Panc1 (cell line): ENCODE measurements at regions not wholly inside any gene's neighbourhood (a gene's known extent, or its start where the extent isn't known, plus 50 kb on each side); places are given as distances from the start of the nearest gene placed in this dataset.

Source experiments
- ATAC-seq: fragments of 200-7000 bp; cut with Tn5 transposase; 2 replicates; pipeline ENCODE4 v1.9.1; 2020; ENCODE audit warnings: mild to moderate bottlenecking, moderate library complexity
- BruUV-seq: library from RNA; stranded (reverse); fragments of 400-500 nt; replicated peaks from 2 replicates; lab custom pipeline; 2021; lab: Mats Ljungman, UMichigan
- CTCF ChIA-PET: fragments of 300-600 bp; sonication (Branson Sonifier 250); formaldehyde crosslinking; loops from one replicate; lab custom pipeline; 2022; ENCODE audit warnings: antibody characterized with exemption; lab: Charles Lee
- POLR2A ChIA-PET: fragments of 300-600 bp; sonication (Branson Sonifier 250); formaldehyde crosslinking; loops from one replicate; lab custom pipeline; 2022; ENCODE audit warnings: antibody characterized with exemption; lab: Charles Lee
- DNase-seq: peaks from one replicate; pipeline ENCODE4 v3.0.0-alpha.2; 2010; ENCODE audit warnings: low read depth, low spot score
- H3K27ac ChIP-seq: 2 replicates; pipeline ENCODE4 v1.5.1; 2011; ENCODE audit warnings: mild to moderate bottlenecking, low read length, inconsistent platforms
- H3K27me3 ChIP-seq: fragments of 200-500 bp; sonication (Bioruptor generic); 2 replicates; pipeline ENCODE4 v1.6.0; 2014; ENCODE audit warnings: low read length, inconsistent platforms; ENCODE audit not compliant: control insufficient read depth, insufficient read depth
- H3K36me3 ChIP-seq: fragments of 200-500 bp; sonication (Bioruptor generic); 2 replicates; pipeline ENCODE4 v1.5.1; 2014; ENCODE audit warnings: inconsistent platforms, mild to moderate bottlenecking, low read length, moderate library complexity; ENCODE audit not compliant: control insufficient read depth, insufficient read depth
- H3K4me1 ChIP-seq: 2 replicates; pipeline ENCODE4 v1.5.1; 2011; ENCODE audit warnings: inconsistent platforms, mild to moderate bottlenecking, low read length, moderate library complexity; ENCODE audit not compliant: control insufficient read depth, insufficient read depth
- H3K4me3 ChIP-seq, 2 experiments: 2 replicates each; pipeline ENCODE4 v1.5.1; 2011 to 2012; ENCODE audit warnings: low read depth in 2 of 2, low read length in 2 of 2, mild to moderate bottlenecking in 2 of 2, inconsistent platforms in 1 of 2, moderate library complexity in 1 of 2
- H3K9me3 ChIP-seq: fragments of 200-500 bp; sonication (Bioruptor generic); 2 replicates; pipeline ENCODE4 v1.5.1; 2014; ENCODE audit warnings: low read depth, mild to moderate bottlenecking, inconsistent platforms, low read length, moderate library complexity; ENCODE audit not compliant: control insufficient read depth, insufficient read depth
- POLR2AphosphoS5 ChIP-seq: IDR thresholded peaks from 2 replicates; pipeline ENCODE4 v1.6.1; 2012; ENCODE audit warnings: mild to moderate bottlenecking, low read depth, low read length, moderate library complexity
- SIN3A ChIP-seq: IDR thresholded peaks from 2 replicates; pipeline ENCODE4 v1.6.1; 2012; ENCODE audit warnings: low read depth, mild to moderate bottlenecking, low read length, moderate library complexity, borderline replicate concordance; ENCODE audit not compliant: insufficient read depth
- TCF7L2 ChIP-seq: IDR thresholded peaks from 2 replicates; pipeline ENCODE4 v1.6.1; 2011; ENCODE audit warnings: mild to moderate bottlenecking, low read depth, low read length, inconsistent platforms
- in situ Hi-C: cut with HindIII; loops from 2 replicates; pipeline ENCODE4 v1.10.0; 2016; ENCODE audit warnings: low sequenced_read_pairs, low pct_unique_long_range_greater_than_20kb
- intact Hi-C: fragments of 100-400 bp; cut with micrococcal nuclease; formaldehyde crosslinking; loops from one replicate; pipeline ENCODE4 v1.10.0; 2022; ENCODE audit not compliant: unreplicated experiment
- TF ChIP-seq, protein P1 (sequence below): fragments of 450-650 bp; IDR thresholded peaks from 2 replicates; pipeline ENCODE4 v1.5.1; 2017; ENCODE audit warnings: mild to moderate bottlenecking
- TF ChIP-seq, protein P2 (sequence below), 2 experiments: IDR thresholded peaks; 2 replicates each; pipeline ENCODE4 v1.6.1; 2011 to 2012; ENCODE audit warnings: low read depth in 2 of 2, control low read depth in 1 of 2, low read length in 1 of 2, mild to moderate bottlenecking in 1 of 2, moderate library complexity in 1 of 2; ENCODE audit not compliant: insufficient read depth in 1 of 2

DNA sequence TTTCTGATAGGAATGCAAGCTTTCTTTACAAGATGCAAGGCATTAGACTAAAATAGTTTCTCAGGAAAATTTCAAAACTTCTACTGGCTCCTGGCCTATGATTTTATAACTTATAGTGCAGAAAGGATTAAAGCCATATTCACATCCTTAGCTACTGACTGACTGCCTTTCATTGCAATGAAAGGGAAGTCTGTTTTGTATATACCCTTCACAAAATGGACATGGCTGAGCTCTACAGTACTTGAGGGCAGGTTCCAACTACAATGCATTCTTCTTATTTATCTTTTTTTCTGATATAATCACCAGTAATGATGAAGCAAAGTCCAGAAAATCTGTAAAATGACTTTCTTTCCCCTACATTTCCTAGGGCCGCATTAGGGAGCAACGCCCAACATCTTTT, 100.5 kb upstream of the ESRRG start:
- in situ Hi-C loops, result no loop called here
- H3K4me1 ChIP-seq, result no peaks in the 10 kb centered on the region
- no TSS peak for BruUV-seq
- no peaks in the 10 kb centered on the region for H3K9me3 ChIP-seq
- no peaks in the 10 kb centered on the region for H3K36me3 ChIP-seq
- intact Hi-C loops, result no loop called here
- DNase-seq (no peak), ATAC-seq (no peak)
- TF ChIP-seq POLR2AphosphoS5 (no peak), TCF7L2 (no peak), SIN3A (no peak)
- TF ChIP-seq, protein P1, sequence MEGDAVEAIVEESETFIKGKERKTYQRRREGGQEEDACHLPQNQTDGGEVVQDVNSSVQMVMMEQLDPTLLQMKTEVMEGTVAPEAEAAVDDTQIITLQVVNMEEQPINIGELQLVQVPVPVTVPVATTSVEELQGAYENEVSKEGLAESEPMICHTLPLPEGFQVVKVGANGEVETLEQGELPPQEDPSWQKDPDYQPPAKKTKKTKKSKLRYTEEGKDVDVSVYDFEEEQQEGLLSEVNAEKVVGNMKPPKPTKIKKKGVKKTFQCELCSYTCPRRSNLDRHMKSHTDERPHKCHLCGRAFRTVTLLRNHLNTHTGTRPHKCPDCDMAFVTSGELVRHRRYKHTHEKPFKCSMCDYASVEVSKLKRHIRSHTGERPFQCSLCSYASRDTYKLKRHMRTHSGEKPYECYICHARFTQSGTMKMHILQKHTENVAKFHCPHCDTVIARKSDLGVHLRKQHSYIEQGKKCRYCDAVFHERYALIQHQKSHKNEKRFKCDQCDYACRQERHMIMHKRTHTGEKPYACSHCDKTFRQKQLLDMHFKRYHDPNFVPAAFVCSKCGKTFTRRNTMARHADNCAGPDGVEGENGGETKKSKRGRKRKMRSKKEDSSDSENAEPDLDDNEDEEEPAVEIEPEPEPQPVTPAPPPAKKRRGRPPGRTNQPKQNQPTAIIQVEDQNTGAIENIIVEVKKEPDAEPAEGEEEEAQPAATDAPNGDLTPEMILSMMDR, result no peak
- TF ChIP-seq, protein P2, sequence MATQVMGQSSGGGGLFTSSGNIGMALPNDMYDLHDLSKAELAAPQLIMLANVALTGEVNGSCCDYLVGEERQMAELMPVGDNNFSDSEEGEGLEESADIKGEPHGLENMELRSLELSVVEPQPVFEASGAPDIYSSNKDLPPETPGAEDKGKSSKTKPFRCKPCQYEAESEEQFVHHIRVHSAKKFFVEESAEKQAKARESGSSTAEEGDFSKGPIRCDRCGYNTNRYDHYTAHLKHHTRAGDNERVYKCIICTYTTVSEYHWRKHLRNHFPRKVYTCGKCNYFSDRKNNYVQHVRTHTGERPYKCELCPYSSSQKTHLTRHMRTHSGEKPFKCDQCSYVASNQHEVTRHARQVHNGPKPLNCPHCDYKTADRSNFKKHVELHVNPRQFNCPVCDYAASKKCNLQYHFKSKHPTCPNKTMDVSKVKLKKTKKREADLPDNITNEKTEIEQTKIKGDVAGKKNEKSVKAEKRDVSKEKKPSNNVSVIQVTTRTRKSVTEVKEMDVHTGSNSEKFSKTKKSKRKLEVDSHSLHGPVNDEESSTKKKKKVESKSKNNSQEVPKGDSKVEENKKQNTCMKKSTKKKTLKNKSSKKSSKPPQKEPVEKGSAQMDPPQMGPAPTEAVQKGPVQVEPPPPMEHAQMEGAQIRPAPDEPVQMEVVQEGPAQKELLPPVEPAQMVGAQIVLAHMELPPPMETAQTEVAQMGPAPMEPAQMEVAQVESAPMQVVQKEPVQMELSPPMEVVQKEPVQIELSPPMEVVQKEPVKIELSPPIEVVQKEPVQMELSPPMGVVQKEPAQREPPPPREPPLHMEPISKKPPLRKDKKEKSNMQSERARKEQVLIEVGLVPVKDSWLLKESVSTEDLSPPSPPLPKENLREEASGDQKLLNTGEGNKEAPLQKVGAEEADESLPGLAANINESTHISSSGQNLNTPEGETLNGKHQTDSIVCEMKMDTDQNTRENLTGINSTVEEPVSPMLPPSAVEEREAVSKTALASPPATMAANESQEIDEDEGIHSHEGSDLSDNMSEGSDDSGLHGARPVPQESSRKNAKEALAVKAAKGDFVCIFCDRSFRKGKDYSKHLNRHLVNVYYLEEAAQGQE (IDR thresholded peaks at IDR 0.05; ENCODE audit: insufficient read depth in 1 of 2, low read depth in 2 of 2, low read length in 1 of 2), result no peak
- POLR2A ChIA-PET, result no interaction called here
- CTCF ChIA-PET, result no interaction called here
- no peaks in the 10 kb centered on the region for H3K27me3 ChIP-seq
- H3K4me3 ChIP-seq, result no peak overlapping the region
- no peak overlapping the region for H3K27ac ChIP-seq

DNA sequence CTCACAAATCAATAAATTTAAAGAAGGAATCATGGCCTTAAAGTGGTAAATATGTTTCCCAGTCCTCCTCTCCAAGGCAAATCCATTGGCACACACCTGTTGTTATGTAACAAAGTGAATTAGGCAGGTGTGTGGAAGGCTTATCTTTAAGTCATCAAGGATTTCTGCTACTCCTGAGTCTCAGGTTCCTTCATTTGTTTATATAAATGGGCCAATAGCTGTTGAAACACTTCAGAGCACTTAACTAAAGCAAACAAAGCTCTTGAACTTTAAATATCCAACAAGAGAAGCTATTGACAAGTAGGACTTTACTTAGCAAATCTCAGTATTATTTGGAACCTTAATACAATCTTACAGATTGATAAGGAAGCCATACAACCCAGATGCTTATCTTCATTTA, 99.3 kb upstream of the ESRRG start:
- no peaks in the 10 kb centered on the region for H3K36me3 ChIP-seq
- in situ Hi-C loops, result no loop called here
- no peaks in the 10 kb centered on the region for H3K4me1 ChIP-seq
- intact Hi-C loops, result no loop called here
- H3K9me3 ChIP-seq, result no peaks in the 10 kb centered on the region
- DNase-seq (no peak), ATAC-seq (no peak)
- ChIA-PET CTCF (no interaction called here), POLR2A (no interaction called here)
- H3K27me3 ChIP-seq, result no peaks in the 10 kb centered on the region
- H3K4me3 ChIP-seq, result no peak overlapping the region
- no TSS peak for BruUV-seq
- H3K27ac ChIP-seq, result no peak overlapping the region
- TF ChIP-seq, protein P1, result no peak
- no peak for TF ChIP-seq POLR2AphosphoS5
- TF ChIP-seq, protein P2 (IDR thresholded peaks at IDR 0.05; ENCODE audit: insufficient read depth in 1 of 2, low read depth in 2 of 2, low read length in 1 of 2), result no peak
- TF ChIP-seq SIN3A, result no peak
- TF ChIP-seq TCF7L2, result no peak
